Activated effector memory CD4-positive, alpha-beta T cell treated with Interleukin-2 at 50 U/mL for 16 hours (primary cell): ENCODE measurements at regions not wholly inside any gene's neighbourhood (a gene's known extent, or its start where the extent isn't known, plus 50 kb on each side); places are given as distances from the start of the nearest gene placed in this dataset.

Source experiments
- DNase-seq: peaks from one replicate; pipeline ENCODE4 v3.0.0-alpha.2; 2020

DNA sequence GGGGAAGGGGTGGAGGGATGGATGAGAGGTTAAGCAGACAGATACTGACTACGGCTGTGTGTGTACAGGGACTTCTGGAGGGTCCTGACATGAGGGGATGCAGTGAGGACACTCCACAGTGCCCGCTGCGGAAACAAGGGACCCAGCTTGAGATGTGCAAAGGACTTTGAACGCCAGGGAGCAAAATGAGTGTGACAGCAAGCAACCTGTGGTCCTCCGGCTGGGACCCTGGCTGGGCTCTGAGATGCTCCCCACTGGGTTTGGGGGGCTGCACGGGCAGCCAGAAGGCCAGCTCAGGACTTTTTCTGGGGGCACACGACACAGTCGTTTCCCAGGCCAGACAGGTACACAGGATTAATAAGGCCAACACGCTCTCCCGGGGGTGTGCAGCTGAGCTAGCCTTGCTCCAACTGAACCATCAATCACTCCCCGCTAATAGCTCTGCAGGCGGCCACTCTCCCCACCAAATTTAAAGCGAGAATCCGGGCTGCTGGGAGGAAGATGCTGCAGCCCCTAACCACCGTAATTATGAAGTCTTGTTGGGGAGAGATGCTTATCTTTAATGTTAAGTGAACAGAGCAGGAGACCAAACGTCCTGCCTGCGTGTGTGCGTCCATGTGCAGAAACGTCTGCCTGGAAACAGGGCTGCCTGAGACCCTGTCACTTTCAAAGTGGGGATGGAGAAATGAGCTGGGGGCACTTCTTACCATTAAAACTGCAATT lies 51.6 kb upstream of the DLK1 start:
- no peak for DNase-seq

DNA sequence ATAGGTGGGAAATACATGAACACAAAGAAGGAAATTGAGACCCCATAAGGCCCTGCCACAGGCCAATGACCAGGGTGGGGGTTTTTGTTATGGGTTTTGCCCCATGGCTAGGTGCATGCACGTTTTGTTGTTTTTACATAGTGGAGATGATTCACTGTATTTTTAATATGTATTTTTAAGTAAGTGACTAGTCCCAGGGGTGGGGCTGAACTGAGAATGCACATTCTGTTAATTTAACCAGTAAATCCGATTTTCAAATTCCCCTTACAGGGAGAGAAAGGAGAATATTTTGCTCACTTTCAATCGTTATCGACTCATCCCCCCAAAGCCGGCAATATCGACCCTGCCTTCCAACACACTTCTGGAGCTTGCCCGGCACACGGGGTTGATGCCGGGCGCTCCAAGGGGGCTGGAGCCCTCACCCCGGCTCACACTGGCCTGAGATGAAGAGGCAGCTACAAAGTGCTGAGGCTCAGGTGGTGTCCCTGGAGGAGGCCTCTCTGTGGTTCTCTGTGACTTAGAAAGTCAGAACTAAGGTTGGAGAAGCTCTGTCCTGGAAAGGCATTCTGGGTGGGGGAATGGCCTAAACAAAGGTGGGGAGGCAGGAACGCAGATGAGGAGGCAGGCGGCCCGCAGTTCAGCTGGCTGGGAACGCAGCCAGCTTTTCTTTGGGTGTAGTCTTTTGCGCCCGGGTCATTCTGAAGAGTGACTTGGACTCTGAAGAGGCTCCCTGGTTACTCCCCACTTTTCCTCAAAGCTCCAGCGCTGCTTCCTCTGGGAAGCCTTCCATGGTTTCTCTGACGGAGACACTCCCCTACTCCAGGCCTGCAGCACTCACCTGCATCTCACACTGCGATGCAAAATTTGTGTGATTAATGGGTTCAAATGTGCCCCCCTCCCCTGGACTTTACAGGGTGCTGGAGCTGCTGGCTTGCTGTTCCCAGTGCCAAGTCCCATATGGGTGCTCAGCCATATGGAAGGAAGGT lies 50.7 kb upstream of the DLK1 start:
- no peak for DNase-seq
